Mammary epithelial cell (primary cell): ENCODE measurements at regions not wholly inside any gene's neighbourhood (a gene's known extent, or its start where the extent isn't known, plus 50 kb on each side); places are given as distances from the start of the nearest gene placed in this dataset.

Experiments used
- EZH2 ChIP-seq: IDR thresholded peaks from 2 replicates; pipeline ENCODE4 v1.6.1; 2012; ENCODE audit warnings: low read length, inconsistent platforms, borderline replicate concordance
- TF ChIP-seq, protein P1 (sequence below), 2 donors: IDR thresholded peaks in 1 of 2; conservative IDR thresholded peaks in 1 of 2; 2 replicates each; pipeline ENCODE4 v1.5.1; 2011 to 2012; ENCODE audit warnings: inconsistent platforms in 2 of 2, low read length in 2 of 2, mild to moderate bottlenecking in 2 of 2, control low read depth in 1 of 2, low read depth in 1 of 2; ENCODE audit not compliant: insufficient read depth in 1 of 2; ENCODE audit errors: extremely low read depth in 1 of 2

DNA sequence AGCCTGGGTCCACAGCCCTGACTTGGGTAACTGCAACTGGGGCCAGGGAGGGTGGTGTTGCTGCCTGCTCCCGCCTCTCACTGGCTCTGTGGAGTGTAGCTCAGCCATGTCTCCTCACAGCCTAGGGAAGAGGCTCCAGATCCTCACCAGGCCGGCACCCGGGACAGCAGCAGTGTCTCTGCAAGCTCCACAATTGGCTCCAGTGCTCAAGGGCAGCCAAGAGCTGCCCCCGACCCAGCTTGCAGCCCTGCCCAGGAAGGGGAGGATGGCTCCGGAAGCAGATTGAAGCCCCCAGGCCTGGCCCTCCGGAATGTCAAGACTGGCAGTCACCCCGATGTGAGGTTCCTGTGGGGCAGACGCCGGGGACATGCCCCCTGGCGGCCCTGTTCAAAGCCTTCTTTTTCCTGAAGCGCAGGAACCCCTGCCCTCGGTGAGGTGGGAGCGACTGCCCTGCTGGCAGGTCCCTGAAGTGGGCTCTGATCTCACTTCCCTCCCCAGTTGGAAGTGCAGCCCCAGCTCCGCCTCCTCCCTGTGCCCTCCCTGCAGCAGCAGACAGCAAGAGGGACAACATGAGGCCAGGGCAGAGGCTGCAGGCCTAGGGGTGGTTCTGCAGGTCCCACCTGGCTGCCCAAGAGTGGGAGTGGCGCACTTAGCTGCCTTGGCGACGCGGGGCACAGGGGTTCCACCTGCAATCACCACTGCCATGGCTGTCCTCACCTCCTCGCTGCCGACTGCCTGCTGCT, 816.2 kb upstream of the LUZP2 start:
- TF ChIP-seq, protein P1, sequence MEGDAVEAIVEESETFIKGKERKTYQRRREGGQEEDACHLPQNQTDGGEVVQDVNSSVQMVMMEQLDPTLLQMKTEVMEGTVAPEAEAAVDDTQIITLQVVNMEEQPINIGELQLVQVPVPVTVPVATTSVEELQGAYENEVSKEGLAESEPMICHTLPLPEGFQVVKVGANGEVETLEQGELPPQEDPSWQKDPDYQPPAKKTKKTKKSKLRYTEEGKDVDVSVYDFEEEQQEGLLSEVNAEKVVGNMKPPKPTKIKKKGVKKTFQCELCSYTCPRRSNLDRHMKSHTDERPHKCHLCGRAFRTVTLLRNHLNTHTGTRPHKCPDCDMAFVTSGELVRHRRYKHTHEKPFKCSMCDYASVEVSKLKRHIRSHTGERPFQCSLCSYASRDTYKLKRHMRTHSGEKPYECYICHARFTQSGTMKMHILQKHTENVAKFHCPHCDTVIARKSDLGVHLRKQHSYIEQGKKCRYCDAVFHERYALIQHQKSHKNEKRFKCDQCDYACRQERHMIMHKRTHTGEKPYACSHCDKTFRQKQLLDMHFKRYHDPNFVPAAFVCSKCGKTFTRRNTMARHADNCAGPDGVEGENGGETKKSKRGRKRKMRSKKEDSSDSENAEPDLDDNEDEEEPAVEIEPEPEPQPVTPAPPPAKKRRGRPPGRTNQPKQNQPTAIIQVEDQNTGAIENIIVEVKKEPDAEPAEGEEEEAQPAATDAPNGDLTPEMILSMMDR (conservative IDR thresholded peaks at IDR 0.05 in 1 of 2, IDR thresholded peaks at IDR 0.05 in 1 of 2; ENCODE audit: extremely low read depth in 1 of 2, insufficient read depth in 1 of 2, low read depth in 1 of 2, low read length in 2 of 2), result no peak
- TF ChIP-seq EZH2, result no peak
